ES-I3 (cell line): ENCODE measurements at regions not wholly inside any gene's neighbourhood (a gene's known extent, or its start where the extent isn't known, plus 50 kb on each side); places are given as distances from the start of the nearest gene placed in this dataset.

Source experiments
- H3K36me3 ChIP-seq: 2 replicates; pipeline ENCODE4 v1.6.1; 2013; ENCODE audit warnings: mild to moderate bottlenecking, low read length, control low read depth, moderate library complexity; ENCODE audit not compliant: insufficient read depth
- H3K4me1 ChIP-seq: 2 replicates; pipeline ENCODE4 v1.6.1; 2013; ENCODE audit warnings: mild to moderate bottlenecking, control low read depth, low read length; ENCODE audit not compliant: insufficient read depth
- H3K9ac ChIP-seq: 2 replicates; pipeline ENCODE4 v1.6.1; 2013; ENCODE audit warnings: low read depth, mild to moderate bottlenecking, low read length, moderate library complexity
- H3K9me3 ChIP-seq: 2 replicates; pipeline ENCODE4 v1.6.1; 2013; ENCODE audit warnings: mild to moderate bottlenecking, low read length, moderate library complexity; ENCODE audit not compliant: control insufficient read depth, insufficient read depth

- Histone ChIP-seq H3K36me3 (no peaks in the 10 kb centered on the region), H3K9me3 (no peaks in the 10 kb centered on the region)
These were observed 352.6 kb upstream of the TRPC7 start for GRCh38 chr5:136717917-136718316.

GRCh38 chr5:136714286-136714685 lies 348.9 kb upstream of the TRPC7 start:
- no peak overlapping the region for H3K9ac ChIP-seq
- no peaks in the 10 kb centered on the region; the same call in 1 of the 2 replicates for H3K4me1 ChIP-seq
- H3K36me3 ChIP-seq: no peaks in the 10 kb centered on the region
- no peaks in the 10 kb centered on the region for H3K9me3 ChIP-seq

More at GRCh38 chr5:136717917-136718316, 352.6 kb upstream of the TRPC7 start:
- Histone ChIP-seq H3K9ac (no peak overlapping the region), H3K4me1 (no peaks in the 10 kb centered on the region; the same call in 1 of the 2 replicates)

GRCh38 chr5:136712628-136713027 lies 347.3 kb upstream of the TRPC7 start:
- no peaks in the 10 kb centered on the region for H3K36me3 ChIP-seq
- no peaks in the 10 kb centered on the region for H3K9me3 ChIP-seq
- H3K4me1 ChIP-seq: no peaks in the 10 kb centered on the region; the same call in 1 of the 2 replicates
- H3K9ac ChIP-seq: no peak overlapping the region

GRCh38 chr5:136710834-136711233 lies 345.5 kb upstream of the TRPC7 start:
- H3K4me1 ChIP-seq: no peaks in the 10 kb centered on the region
- no peaks in the 10 kb centered on the region for H3K9me3 ChIP-seq
- H3K9ac ChIP-seq: no peak overlapping the region
- no peaks in the 10 kb centered on the region for H3K36me3 ChIP-seq

GRCh38 chr5:136703706-136704105 lies 338.4 kb upstream of the TRPC7 start:
- H3K4me1 ChIP-seq: no peaks in the 10 kb centered on the region
- no peaks in the 10 kb centered on the region for H3K9me3 ChIP-seq
- H3K36me3 ChIP-seq: no peaks in the 10 kb centered on the region
- H3K9ac ChIP-seq: no peak overlapping the region

- Histone ChIP-seq H3K9ac (no peak overlapping the region), H3K4me1 (no peaks in the 10 kb centered on the region), H3K36me3 (no peaks in the 10 kb centered on the region), H3K9me3 (no peaks in the 10 kb centered on the region)
These were observed 337.7 kb upstream of the TRPC7 start for GRCh38 chr5:136703036-136703435.

- peaks cover 7% of the 10 kb centered on the region; the same call in 1 of the 2 replicates for H3K4me1 ChIP-seq
- no peaks in the 10 kb centered on the region for H3K36me3 ChIP-seq
- no peak overlapping the region for H3K9ac ChIP-seq
- H3K9me3 ChIP-seq: no peaks in the 10 kb centered on the region
These were observed 335.8 kb upstream of the TRPC7 start for GRCh38 chr5:136701191-136701590.

GRCh38 chr5:136699651-136700050 lies 334.3 kb upstream of the TRPC7 start:
- H3K9me3 ChIP-seq: no peaks in the 10 kb centered on the region
- H3K4me1 ChIP-seq: peaks cover 7% of the 10 kb centered on the region; the same call in 1 of the 2 replicates
- H3K36me3 ChIP-seq: no peaks in the 10 kb centered on the region
- no peak overlapping the region for H3K9ac ChIP-seq

- Histone ChIP-seq H3K9ac (no peak overlapping the region), H3K9me3 (no peaks in the 10 kb centered on the region), H3K4me1 (peaks cover 7% of the 10 kb centered on the region; the same call in 1 of the 2 replicates), H3K36me3 (no peaks in the 10 kb centered on the region)
These were observed 333.6 kb upstream of the TRPC7 start for GRCh38 chr5:136698970-136699369.

- Histone ChIP-seq H3K9ac (no peak overlapping the region), H3K4me1 (peaks cover 7% of the 10 kb centered on the region; the same call in 1 of the 2 replicates), H3K36me3 (no peaks in the 10 kb centered on the region), H3K9me3 (no peaks in the 10 kb centered on the region)
These were observed 328.9 kb upstream of the TRPC7 start for GRCh38 chr5:136694258-136694657.

GRCh38 chr5:136689552-136689951 lies 324.2 kb upstream of the TRPC7 start:
- Histone ChIP-seq H3K4me1 (no peaks in the 10 kb centered on the region; the same call in 1 of the 2 replicates), H3K9ac (no peak overlapping the region), H3K36me3 (no peaks in the 10 kb centered on the region), H3K9me3 (peaks cover 11% of the 10 kb centered on the region)

- Histone ChIP-seq H3K9me3 (peaks cover 22% of the 10 kb centered on the region), H3K9ac (no peak overlapping the region), H3K4me1 (no peaks in the 10 kb centered on the region; the same call in 1 of the 2 replicates), H3K36me3 (no peaks in the 10 kb centered on the region)
These were observed 321.0 kb upstream of the TRPC7 start for GRCh38 chr5:136686192-136686872.

- H3K9me3 ChIP-seq: peaks cover 26% of the 10 kb centered on the region
- H3K36me3 ChIP-seq: no peaks in the 10 kb centered on the region
- no peak overlapping the region for H3K9ac ChIP-seq
- no peaks in the 10 kb centered on the region; the same call in 1 of the 2 replicates for H3K4me1 ChIP-seq
These were observed 317.6 kb upstream of the TRPC7 start for GRCh38 chr5:136682986-136683385.

- Histone ChIP-seq H3K36me3 (no peaks in the 10 kb centered on the region), H3K4me1 (no peaks in the 10 kb centered on the region), H3K9ac (no peak overlapping the region), H3K9me3 (peaks cover 20% of the 10 kb centered on the region)
These were observed 313.9 kb upstream of the TRPC7 start for GRCh38 chr5:136679233-136679632.

GRCh38 chr5:136677217-136677616 lies 311.9 kb upstream of the TRPC7 start:
- no peaks in the 10 kb centered on the region for H3K4me1 ChIP-seq
- peaks cover 17% of the 10 kb centered on the region for H3K9me3 ChIP-seq
- no peak overlapping the region for H3K9ac ChIP-seq
- H3K36me3 ChIP-seq: no peaks in the 10 kb centered on the region
